Ovary (tissue), 7 donors: ENCODE measurements at regions not wholly inside any gene's neighbourhood (a gene's known extent, or its start where the extent isn't known, plus 50 kb on each side); places are given as distances from the start of the nearest gene placed in this dataset.

Experiments used
- DNase-seq, 5 donors: peaks; one replicate each; pipeline ENCODE4 v3.0.0-alpha.2; 2019 to 2020
- H3K27ac ChIP-seq, 2 donors: fragments of 200-600 bp; one replicate each; pipeline versions ENCODE4 v1.5.1 to v1.8.0; 2019 to 2022
- H3K27me3 ChIP-seq: fragments of 200-600 bp; one replicate; pipeline ENCODE4 v1.8.0; 2022
- H3K36me3 ChIP-seq: fragments of 200-600 bp; sonication (generic); one replicate; pipeline ENCODE4 v1.5.1; 2019
- H3K4me1 ChIP-seq: one replicate; pipeline ENCODE4 v1.8.1; 2013; ENCODE audit warnings: mild to moderate bottlenecking, moderate library complexity; ENCODE audit not compliant: insufficient read depth
- H3K4me3 ChIP-seq: fragments of 200-600 bp; sonication (generic); one replicate; pipeline ENCODE4 v1.5.1; 2017
- H3K9me3 ChIP-seq, 2 donors: fragments of 200-600 bp in 1 of 2; sonication (generic) in 1 of 2; one replicate each; pipeline versions ENCODE4 v1.5.1 to v1.8.1; 2013 to 2019; ENCODE audit warnings: mild to moderate bottlenecking in 1 of 2, moderate library complexity in 1 of 2
- CTCF ChIP-seq, 3 donors: fragments of 450-650 bp in 2 of 3; fragments of 200-600 bp in 1 of 3; IDR thresholded peaks; one replicate each; pipeline versions ENCODE4 v1.5.1 to v1.8.0; 2016 to 2022; ENCODE audit warnings: antibody characterized with exemption in 3 of 3, mild to moderate bottlenecking in 1 of 3
- EP300 ChIP-seq: sonication (generic); formaldehyde crosslinking; IDR thresholded peaks from one replicate; pipeline ENCODE4 v1.6.1; 2017; ENCODE audit warnings: antibody characterized with exemption
- POLR2A ChIP-seq: fragments of 450-650 bp; IDR thresholded peaks from one replicate; pipeline ENCODE4 v1.6.1; 2017; ENCODE audit warnings: antibody characterized with exemption, mild to moderate bottlenecking, moderate library complexity
- WGBS, 3 donors: extraction: QIAGEN DNeasy Blood & Tissue Kit in 1 of 3; methylation state at CpG; one replicate each; pipeline versions ENCODE4 v1.1.5 to v1.1.7; 2013 to 2017; 5-methylcytosine and 5-hydroxymethylcytosine counted together
- intact Hi-C, 4 donors: fragments of 100-400 bp; cut with DNase I; formaldehyde crosslinking; loops; one replicate each; pipeline versions ENCODE4 v1.11.0 to v1.15.1; 2022 to 2023
- donor health status: DM: no; HTN: no; CAD: no; lungs with moderate emphysema.
- donor health status: DM: no; HTN: no; CAD: no.
- donor health status: Bipolar disorder and iron deficiency.
- donor health status: DM: no; HTN: no; CAD: no.
- donor health status: DM: yes; HTN: yes; CAD: no.

GRCh38 chr21:36564647-36565046 lies 84.7 kb upstream of the CLDN14 start:
- H3K27ac ChIP-seq = no peak overlapping the region
- no peak overlapping the region for H3K4me3 ChIP-seq
- WGBS, 3 donors = 0% methylated on average over 1 of the region's 1 CpG
- TF ChIP-seq EP300 = no peak
- no peak for TF ChIP-seq CTCF (IDR thresholded peaks at IDR 0.05)
- TF ChIP-seq POLR2A = no peak
- H3K36me3 ChIP-seq = no peaks in the 10 kb centered on the region
- intact Hi-C loops = loop anchor here in 1 of 4 donors (5.0 kb wide), 1 partner anchor 1118 kb away; no protein-coding TSS in a partner anchor
- no peaks in the 10 kb centered on the region for H3K27me3 ChIP-seq
- H3K4me1 ChIP-seq = no peaks in the 10 kb centered on the region
- no peaks in the 10 kb centered on the region for H3K9me3 ChIP-seq
- DNase-seq = no peak

- TF ChIP-seq POLR2A = no peak
- DNase-seq = no peak
- H3K4me1 ChIP-seq = no peaks in the 10 kb centered on the region
- no peaks in the 10 kb centered on the region for H3K27me3 ChIP-seq
- no peaks in the 10 kb centered on the region for H3K9me3 ChIP-seq
- H3K4me3 ChIP-seq = no peak overlapping the region
- intact Hi-C loops = no loop called here
- WGBS, 3 donors = 72 to 82% (median 78%) methylated on average over 2 of the region's 2 CpGs
- H3K36me3 ChIP-seq = no peaks in the 10 kb centered on the region
- no peak overlapping the region for H3K27ac ChIP-seq
These were observed 85.6 kb upstream of the CLDN14 start for GRCh38 chr21:36565540-36565939.

GRCh38 chr21:36566644-36567043 lies 86.7 kb upstream of the CLDN14 start:
- H3K9me3 ChIP-seq = no peaks in the 10 kb centered on the region
- H3K27me3 ChIP-seq = no peaks in the 10 kb centered on the region
- no peak overlapping the region for H3K4me3 ChIP-seq
- 49 to 62% (median 57%) methylated on average over 7 of the region's 7 CpGs for WGBS, 3 donors
- intact Hi-C loops = no loop called here
- no peaks in the 10 kb centered on the region for H3K4me1 ChIP-seq
- no peaks in the 10 kb centered on the region for H3K36me3 ChIP-seq
- H3K27ac ChIP-seq = no peak overlapping the region
- TF ChIP-seq POLR2A = no peak
- TF ChIP-seq EP300 = no peak
- no peak for TF ChIP-seq CTCF (IDR thresholded peaks at IDR 0.05)
- no peak for DNase-seq

GRCh38 chr21:36567216-36567885 lies 87.4 kb upstream of the CLDN14 start:
- no peak for DNase-seq
- intact Hi-C loops = no loop called here

More at GRCh38 chr21:36567216-36567885, 87.4 kb upstream of the CLDN14 start:
- Histone ChIP-seq H3K27me3 (no peaks in the 10 kb centered on the region), H3K27ac (no peak overlapping the region), H3K36me3 (no peaks in the 10 kb centered on the region), H3K9me3 (no peaks in the 10 kb centered on the region), H3K4me3 (no peak overlapping the region), H3K4me1 (no peaks in the 10 kb centered on the region)
- TF ChIP-seq EP300 (no peak), POLR2A (no peak), CTCF (IDR thresholded peaks at IDR 0.05) (no peak)
- 29 to 38% (median 30%) methylated on average over 5 of the region's 5 CpGs for WGBS, 3 donors
